Glutamatergic neuron (in vitro differentiated cells): ENCODE measurements at regions not wholly inside any gene's neighbourhood (a gene's known extent, or its start where the extent isn't known, plus 50 kb on each side); places are given as distances from the start of the nearest gene placed in this dataset.
"Not testable (repeated sequence)": the region's sequence is repeated elsewhere in the genome, so short reads cannot be mapped to it uniquely, and the experiment has no call there.

Experiments used
- DNase-seq: peaks from one replicate; pipeline ENCODE4 v3.0.0; 2022
- H3K27ac Mint-ChIP-seq: one replicate; pipeline ENCODE4 v1.8.0; 2020; ENCODE audit warnings: mild to moderate bottlenecking, mixed read lengths, inconsistent platforms; ENCODE audit not compliant: unreplicated experiment
- H3K27me3 Mint-ChIP-seq: one replicate; pipeline ENCODE4 v1.8.0; 2020; ENCODE audit warnings: mild to moderate bottlenecking, moderate library complexity, mixed read lengths, inconsistent platforms; ENCODE audit not compliant: unreplicated experiment
- H3K36me3 Mint-ChIP-seq: one replicate; pipeline ENCODE4 v1.8.0; 2020; ENCODE audit warnings: mild to moderate bottlenecking, mixed read lengths, inconsistent platforms; ENCODE audit not compliant: unreplicated experiment
- H3K4me1 Mint-ChIP-seq: one replicate; pipeline ENCODE4 v1.8.0; 2020; ENCODE audit warnings: mild to moderate bottlenecking, low read depth, mixed read lengths, inconsistent platforms; ENCODE audit not compliant: unreplicated experiment
- H3K4me3 Mint-ChIP-seq: one replicate; pipeline ENCODE4 v1.8.0; 2020; ENCODE audit warnings: mild to moderate bottlenecking, mixed read lengths, inconsistent platforms; ENCODE audit not compliant: unreplicated experiment
- H3K9me3 Mint-ChIP-seq: one replicate; pipeline ENCODE4 v1.8.0; 2020; ENCODE audit warnings: mild to moderate bottlenecking, moderate library complexity, mixed read lengths, inconsistent platforms; ENCODE audit not compliant: unreplicated experiment
- CTCF ChIP-seq: fragments of 200-600 bp; sonication (generic); IDR thresholded peaks from one replicate; pipeline ENCODE4 v1.5.0; 2021; ENCODE audit not compliant: partially characterized antibody, unreplicated experiment

- Mint-ChIP-seq H3K9me3 (no peaks in the 10 kb centered on the region), H3K27ac (no peak overlapping the region)
Measured at GRCh38 chr11:91293119-91293518, 931.5 kb upstream of the FAT3 start.

GRCh38 chr11:91272089-91272488 is 952.5 kb upstream of the FAT3 start:
- TF ChIP-seq CTCF: no peak
- no peak for DNase-seq
- H3K36me3 Mint-ChIP-seq: no peaks in the 10 kb centered on the region
- H3K27me3 Mint-ChIP-seq: no peaks in the 10 kb centered on the region
- H3K4me3 Mint-ChIP-seq: no peak overlapping the region
- H3K9me3 Mint-ChIP-seq: no peaks in the 10 kb centered on the region
- no peak overlapping the region for H3K27ac Mint-ChIP-seq
- no peaks in the 10 kb centered on the region for H3K4me1 Mint-ChIP-seq

More at GRCh38 chr11:91293119-91293518, 931.5 kb upstream of the FAT3 start:
- Mint-ChIP-seq H3K4me1 (peaks cover 4% of the 10 kb centered on the region), H3K36me3 (no peaks in the 10 kb centered on the region), H3K4me3 (no peak overlapping the region), H3K27me3 (no peaks in the 10 kb centered on the region)
- no peak for TF ChIP-seq CTCF
- DNase-seq: no peak

GRCh38 chr11:91268512-91269295 is 955.9 kb upstream of the FAT3 start:
- not testable (repeated sequence) for H3K36me3 Mint-ChIP-seq, H3K4me3 Mint-ChIP-seq, H3K27ac Mint-ChIP-seq, H3K9me3 Mint-ChIP-seq, H3K4me1 Mint-ChIP-seq, H3K27me3 Mint-ChIP-seq, DNase-seq

- no peaks in the 10 kb centered on the region for H3K36me3 Mint-ChIP-seq
- no peak overlapping the region for H3K27ac Mint-ChIP-seq
- no peaks in the 10 kb centered on the region for H3K9me3 Mint-ChIP-seq
- peaks cover 10% of the 10 kb centered on the region for H3K4me1 Mint-ChIP-seq
- no peaks in the 10 kb centered on the region for H3K27me3 Mint-ChIP-seq
- H3K4me3 Mint-ChIP-seq: no peak overlapping the region
- DNase-seq: no peak
- no peak for TF ChIP-seq CTCF
Measured at GRCh38 chr11:91265946-91266345, 958.7 kb upstream of the FAT3 start.

GRCh38 chr11:91264481-91264880 is 960.1 kb upstream of the FAT3 start:
- H3K4me3 Mint-ChIP-seq: no peak overlapping the region
- no peaks in the 10 kb centered on the region for H3K27me3 Mint-ChIP-seq
- TF ChIP-seq CTCF: no peak

More at GRCh38 chr11:91264481-91264880, 960.1 kb upstream of the FAT3 start:
- no peak for DNase-seq
- H3K27ac Mint-ChIP-seq: no peak overlapping the region
- H3K9me3 Mint-ChIP-seq: no peaks in the 10 kb centered on the region
- no peaks in the 10 kb centered on the region for H3K36me3 Mint-ChIP-seq
- peaks cover 10% of the 10 kb centered on the region for H3K4me1 Mint-ChIP-seq
